ENCODE measurements at regions not wholly inside any gene's neighbourhood (a gene's known extent, or its start where the extent isn't known, plus 50 kb on each side); places are given as distances from the start of the nearest gene placed in this dataset.
"Not testable (repeated sequence)": the region's sequence is repeated elsewhere in the genome, so short reads cannot be mapped to it uniquely, and the experiment has no call there.

DNA sequence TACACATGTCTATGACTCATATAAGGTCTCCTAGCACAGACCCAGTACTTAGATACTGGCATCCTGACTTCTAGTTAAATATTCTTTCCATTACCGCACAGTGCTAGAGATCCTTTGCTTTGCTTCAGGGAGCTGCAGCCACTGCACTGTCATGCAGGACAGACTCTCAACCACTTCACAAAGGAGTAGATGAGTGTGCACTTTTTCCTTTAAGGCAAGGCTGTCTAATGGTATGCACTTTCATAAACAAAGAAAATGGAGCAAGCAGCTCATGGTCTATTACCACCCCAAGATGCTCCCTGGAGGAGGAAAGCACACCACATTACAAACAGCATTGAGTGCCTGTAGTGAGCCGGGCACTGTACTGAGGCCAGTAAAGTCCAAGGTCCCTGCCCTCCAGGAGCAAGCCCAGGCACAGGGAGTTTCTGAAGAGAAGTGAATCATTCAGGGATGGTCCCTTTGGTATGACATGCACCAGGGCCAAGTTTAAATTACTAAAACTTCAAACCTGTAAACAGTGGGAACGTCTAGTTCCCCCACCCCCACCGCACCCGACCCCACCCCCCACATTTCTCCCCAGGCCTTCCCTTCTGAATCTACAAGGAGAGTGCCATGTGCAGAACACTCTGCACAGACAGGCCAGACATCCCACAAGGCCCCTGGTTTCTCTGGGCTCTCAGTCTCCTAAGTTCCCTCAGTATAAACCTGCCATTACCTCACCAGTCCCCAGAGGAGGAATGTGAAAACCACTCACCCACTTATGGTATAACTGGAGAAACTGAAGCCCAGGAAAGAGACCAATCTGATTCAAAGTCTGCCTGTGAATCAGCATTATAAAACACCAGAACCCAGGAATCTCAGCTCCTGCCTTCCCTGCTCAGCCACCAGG is 107.8 kb upstream of the BCL6 start:
- no peak for DNase-seq (ENCODE audit: low read depth in 3 of 3)

DNA sequence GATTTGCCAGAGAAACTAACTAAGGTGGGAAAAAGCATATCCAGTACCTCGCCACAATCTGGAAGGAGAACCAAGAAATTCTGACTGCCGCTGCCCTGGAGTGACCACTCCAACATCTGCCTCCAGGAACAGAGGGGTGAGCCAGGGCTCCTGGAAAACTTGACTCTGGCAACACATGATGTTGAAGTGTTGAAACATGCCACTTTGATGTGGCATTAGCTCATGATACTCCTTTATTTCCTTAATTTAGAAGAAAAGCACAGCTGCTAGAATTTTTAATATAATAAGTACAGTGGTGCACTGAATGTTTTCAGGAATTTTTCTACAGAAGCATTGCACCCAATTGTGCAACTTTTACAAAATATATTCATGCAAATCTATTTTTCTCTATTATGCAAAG is 109.9 kb upstream of the BCL6 start:
- DNase-seq (ENCODE audit: low read depth in 3 of 3), result no peak

DNA sequence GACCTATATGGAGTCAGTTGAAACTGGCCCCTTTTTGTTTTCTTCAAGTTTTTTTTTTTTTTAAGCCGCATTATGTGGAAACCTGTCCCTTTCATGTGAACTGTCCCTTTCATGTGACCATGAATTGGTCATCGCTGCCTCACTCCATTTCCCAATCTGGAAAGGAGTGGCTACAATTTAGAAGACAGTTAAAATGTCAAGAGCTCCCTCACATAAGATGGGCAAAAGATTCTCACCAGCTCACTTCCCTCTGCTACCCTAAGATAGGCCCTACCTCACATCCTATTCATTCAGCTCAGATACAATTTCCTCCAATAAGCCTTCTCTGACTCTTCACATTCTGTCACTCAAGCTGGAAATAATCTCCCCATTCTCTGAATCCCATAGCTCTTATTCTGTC is 111.3 kb upstream of the BCL6 start:
- no peak for DNase-seq (ENCODE audit: low read depth in 3 of 3)

DNA sequence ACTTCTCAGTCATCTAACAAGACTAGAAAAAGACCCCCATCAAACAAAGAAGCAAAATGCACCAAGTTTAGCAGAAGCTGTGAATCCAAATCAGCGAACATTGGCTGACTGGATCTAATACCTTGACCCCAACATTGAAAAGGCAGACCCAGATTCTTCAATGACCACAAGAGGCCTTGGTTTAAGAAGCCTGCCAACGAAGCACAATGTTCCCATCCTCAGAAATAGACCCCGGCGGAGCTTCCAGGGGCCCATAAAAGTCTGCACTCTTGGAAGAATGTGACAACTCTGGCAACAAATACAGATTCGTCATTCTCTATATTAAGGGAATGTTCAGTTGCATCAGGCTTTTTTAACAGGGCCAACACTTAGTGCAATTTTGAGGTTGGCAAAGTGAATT is 112.8 kb upstream of the BCL6 start:
- no peak for DNase-seq (ENCODE audit: low read depth in 3 of 3)

DNA sequence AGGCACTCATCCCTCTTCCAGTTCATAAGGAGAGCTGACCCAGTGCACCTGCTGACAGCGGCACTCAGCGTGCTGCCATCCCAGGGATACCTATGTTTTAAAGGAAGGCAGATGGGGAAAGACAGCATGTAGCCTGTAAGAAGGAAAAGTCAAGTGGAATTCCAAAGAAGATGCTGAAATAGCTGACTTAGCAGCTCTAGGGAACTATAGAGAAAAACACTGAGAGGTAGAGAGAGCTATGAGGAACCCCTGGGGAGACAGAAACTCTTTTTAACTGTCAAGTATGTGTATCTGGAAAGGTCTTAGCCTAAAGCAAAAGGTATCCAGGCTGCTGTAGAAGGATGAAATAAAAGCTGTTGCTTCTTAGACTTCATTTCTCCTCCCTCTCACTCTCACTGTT is 113.4 kb upstream of the BCL6 start:
- DNase-seq (ENCODE audit: low read depth in 3 of 3), result no peak

DNA sequence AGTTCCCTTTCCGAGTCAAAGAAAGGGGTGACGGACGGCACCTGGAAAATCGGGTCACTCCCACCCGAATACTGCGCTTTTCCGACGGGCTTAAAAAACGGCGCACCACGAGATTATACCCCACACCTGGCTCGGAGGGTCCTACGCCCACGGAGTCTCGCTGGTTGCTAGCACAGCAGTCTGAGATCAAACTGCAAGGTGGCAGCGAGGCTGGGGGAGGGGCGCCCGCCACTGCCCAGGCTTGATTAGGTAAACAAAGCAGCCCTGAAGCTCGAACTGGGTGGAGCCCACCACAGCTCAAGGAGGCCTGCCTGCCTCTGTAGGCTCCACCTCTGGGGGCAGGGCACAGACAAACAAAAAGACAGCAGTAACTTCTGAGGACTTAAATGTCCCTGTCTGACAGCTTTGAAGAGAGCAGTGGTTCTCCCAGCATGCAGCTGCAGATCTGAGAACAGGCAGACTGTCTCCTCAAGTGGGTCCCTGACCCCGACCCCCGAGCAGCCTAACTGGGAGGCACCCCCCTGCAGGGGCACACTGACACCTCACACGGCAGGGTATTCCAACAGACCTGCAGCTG is 117.5 kb upstream of the BCL6 start:
- DNase-seq (ENCODE audit: low read depth in 3 of 3), result not testable (repeated sequence)

DNA sequence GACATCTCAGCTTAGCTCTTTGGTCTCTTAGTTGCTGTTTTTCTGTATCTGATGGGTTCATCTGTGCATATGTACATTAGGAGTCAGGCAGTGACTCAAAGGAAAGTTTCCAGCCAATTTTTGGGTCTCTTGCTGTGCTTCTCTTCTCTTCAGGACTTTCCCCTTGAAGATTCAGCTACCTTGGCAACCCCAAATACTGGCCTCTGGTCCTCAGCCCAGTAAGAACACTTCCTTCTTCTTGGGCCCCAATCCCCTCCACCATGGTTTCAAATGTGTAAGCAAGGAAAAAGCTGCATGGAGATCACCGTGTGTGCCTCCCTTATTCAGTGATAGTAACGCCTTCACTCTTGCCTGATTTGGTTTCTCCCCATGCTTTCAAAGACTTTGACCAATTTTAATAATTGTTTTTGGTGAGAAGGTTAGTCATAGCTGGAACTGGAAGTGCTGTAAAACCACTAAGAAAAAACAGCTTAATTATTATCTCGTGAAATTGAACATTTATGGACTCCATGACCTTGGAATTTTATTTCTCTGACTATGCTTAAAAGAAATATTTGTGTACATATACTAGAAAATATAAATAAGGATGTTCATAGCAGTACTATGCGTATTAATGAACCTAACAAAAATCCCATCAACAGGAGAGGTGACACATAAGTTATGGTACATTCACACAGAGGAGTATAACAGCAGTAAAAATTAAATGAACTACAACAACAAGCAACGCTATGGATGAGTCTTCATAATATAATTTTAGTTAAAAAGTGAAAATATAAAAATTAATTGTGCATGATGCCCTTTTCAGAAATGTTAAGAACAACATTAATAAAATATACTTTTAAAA is 125.3 kb upstream of the BCL6 start:
- no peak for DNase-seq (ENCODE audit: low read depth in 3 of 3)

DNA sequence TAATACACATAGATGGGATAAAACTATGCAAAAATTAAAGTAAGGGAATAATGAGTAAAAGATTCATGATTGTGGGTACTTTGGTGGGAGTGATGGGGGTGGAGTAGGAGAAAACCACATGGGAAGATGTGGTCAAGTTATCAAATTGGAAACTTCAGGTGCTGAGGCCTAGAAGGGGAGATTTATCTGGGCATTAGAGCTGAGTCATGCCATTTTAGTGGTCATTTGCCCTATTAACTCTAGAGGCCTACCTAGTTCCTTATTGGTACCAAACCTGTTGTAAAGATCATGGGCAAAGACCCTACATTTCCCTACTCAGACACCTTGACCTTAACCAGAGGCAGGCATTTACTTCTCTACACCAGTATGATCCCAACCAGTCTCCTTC is 125.9 kb upstream of the BCL6 start:
- no peak for DNase-seq (ENCODE audit: low read depth in 3 of 3)

DNA sequence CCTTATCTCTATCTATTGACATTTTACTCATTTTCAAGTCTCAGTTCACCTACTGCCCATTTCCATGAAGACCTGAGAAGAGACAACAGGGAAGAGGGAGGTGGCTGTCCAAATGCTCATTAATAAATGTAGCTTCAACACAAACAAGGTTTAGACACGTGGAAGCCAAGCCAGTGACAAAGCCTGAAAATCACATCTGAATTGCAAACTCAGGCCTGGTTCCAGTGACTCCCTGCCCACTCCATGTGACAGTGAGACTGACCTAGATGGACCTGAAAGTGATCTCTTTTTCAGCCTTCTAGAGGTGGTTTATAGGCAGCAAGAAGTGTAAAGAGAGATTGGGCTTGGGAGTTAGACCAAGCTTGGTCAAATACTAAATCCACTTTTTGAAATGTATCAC is 126.6 kb upstream of the BCL6 start:
- no peak for DNase-seq (ENCODE audit: low read depth in 3 of 3)

DNA sequence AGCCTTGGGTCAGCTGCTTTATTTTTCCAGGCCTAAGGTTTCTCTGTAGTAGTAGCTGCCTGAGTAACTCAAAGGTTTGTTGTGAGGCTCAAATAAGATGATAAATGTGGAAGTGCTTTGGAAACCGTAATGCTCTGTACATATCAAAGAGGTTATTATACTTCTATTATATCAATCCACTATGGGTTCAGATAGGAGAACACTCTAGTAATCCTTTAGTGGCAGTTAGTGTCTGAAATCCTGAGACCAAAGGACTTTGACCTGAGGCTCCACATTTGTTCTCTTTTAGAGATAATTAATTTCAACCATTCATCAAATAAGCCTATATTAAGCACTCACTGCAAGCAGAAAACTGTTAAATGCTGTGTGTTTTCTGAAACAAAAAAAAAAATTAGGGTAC is 128.6 kb upstream of the BCL6 start:
- no peak for DNase-seq (ENCODE audit: low read depth in 3 of 3)

DNA sequence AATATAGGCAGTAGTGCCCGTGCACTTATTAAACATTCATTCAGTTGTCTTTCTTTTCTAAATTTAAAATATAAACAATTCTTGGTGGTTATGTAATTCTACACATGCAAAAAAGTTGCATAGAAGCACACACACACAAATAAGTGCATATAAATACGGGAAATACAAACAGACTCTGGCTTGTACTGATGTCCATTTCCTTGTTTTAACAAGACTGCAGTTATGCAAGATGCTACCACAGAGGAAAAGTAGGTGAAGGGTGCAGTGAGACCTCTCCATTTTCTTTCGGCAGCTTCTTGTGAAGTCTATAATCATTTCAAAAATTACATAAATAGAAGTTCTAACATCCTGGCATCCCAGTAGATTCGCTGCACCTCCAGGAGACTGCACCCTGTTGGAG is 130.6 kb upstream of the BCL6 start:
- no peak for DNase-seq (ENCODE audit: low read depth in 3 of 3)

DNA sequence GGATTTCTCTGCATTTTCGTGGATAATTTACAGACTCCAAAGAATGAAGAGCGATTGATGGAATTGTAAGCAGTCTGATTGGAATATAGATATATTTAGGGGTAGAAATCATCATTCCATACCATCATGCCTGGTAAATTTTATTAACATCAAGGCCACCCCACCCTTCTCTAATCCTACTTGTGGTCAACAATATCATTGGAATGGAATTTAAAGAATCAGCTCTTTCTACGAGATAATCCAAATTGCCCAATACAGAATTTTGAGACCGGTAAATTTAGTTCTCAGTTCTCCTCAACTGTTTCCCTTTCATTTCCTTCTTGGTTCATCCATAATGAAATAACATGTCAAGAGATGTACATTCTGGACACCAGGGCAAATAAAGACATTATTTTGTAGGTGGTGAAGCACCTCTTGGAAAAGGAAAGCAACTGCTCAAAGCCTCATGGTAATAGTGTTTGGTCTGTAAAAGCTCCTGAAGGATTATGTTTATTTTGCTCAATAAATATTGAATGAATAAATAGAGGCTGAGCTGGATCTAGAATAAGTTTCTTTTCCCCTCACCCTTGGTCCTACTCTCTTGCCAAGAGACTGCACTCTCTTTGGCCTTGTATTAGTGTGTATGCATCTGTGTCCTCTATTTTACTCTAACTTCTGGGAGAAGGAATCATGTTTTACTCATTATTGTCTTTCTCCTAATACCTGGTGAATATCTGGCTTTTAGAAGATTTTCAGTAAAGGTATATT is 133.7 kb upstream of the BCL6 start:
- no peak for DNase-seq (ENCODE audit: low read depth in 3 of 3)

DNA sequence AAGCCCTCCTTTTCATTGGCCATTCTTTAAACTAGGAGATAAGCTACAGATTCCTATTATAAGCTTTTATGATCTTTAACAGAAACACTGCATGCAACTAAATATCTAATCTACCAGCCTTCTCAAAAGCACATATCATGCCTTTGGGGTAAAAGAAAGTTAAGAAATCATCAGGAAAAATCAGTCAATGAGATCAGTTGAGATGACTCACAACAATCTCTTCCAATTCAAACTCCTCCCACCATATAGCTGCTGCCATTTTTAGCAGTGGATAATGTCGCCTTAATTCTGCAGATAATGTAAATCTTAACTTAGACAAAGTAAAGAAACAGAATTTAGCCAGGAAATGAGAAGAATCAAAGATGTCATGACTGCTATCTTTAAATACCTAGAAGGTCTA is 135.2 kb upstream of the BCL6 start:
- DNase-seq (ENCODE audit: low read depth in 3 of 3), result no peak

DNA sequence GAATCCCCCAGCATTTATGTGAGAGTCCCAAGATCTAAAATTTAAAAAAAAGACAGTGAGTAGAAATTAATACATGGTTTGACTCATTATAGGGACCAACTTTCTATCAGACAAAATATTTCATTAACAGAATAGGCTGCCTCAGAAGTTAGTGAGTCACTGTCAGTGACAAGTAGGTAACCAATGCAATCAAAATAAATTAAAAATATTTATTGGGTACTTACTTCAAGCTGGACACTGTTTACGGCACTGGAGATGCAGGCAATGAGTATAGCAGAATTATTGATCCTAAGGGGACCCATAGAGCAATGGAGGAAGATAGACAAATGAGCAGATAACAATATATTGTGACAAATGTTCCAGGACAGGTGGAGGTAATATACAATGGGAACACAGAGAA is 135.6 kb upstream of the BCL6 start:
- no peak for DNase-seq (ENCODE audit: low read depth in 3 of 3)

DNA sequence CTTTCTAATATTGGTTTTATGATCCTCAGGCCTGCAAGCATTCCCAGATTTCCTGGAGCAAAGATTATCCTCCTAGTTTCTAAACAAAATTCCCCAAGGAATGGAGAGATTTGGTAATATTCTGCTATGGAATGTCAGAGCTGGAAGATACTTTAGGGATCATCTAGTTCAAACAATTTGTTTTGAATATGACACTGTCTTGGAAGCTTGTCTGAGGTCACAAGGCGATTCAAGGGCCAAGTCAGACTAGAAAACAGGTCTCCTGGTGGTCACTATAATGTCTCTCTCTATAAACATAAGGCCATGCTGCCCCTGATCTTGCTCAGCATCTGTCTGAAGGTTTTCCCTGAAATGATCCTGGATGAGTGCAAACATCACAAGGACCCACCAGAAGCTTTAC is 143.4 kb upstream of the BCL6 start:
- no peak for DNase-seq (ENCODE audit: low read depth in 3 of 3)

DNA sequence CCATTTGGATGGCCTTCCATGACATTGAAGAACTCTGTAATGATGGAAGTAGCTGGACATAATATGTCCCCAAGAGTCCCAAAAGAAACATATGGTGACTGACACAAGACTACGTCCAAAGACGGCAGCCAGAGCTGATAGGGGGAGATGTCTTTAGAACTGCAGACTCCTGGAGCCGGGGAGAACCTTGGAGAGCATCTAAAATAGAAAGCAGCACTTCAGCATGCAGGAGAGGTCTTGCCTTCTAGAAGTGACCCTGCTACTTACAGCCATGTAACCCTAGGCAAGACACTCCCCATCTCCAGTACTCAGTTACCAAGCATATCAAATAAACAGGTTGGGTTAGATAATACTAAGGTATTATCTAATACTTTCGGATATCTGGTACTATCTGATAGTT is 143.8 kb upstream of the BCL6 start:
- no peak for DNase-seq (ENCODE audit: low read depth in 3 of 3)

DNA sequence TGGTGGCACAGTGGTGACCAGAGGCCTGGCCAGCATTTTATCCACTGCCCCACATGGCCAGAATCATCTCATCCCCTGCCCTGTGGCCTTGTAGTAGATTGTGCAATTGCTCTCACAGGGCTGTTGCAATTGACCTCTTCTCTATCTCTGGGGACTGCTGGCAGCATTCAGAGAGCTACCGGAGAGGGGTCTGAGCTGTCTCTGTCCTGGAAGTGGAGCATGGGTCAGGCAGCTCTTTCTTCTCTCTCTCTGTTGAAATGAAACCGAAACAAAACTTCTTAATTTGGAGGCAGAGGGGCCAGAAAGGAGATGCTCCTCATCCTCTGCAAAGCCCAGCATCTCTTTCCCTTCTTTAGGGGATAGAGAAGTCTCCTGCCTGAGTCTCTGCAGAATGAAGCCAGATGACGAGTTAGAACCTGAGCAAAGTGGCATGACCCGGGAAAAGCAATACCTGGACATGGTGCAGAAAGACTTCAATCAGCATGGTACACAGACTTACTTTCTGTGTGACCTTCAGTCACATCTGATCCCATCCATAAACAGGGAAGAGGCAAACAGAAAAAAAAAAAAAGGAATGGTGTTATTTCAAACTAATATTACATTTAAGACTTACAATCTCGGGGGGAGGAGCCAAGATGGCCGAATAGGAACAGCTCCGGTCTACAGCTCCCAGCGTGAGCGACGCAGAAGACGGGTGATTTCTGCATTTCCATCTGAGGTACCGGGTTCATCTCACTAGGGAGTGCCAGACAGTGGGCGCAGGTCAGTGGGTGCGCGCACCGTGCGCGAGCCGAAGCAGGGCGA is 144.5 kb upstream of the BCL6 start:
- no peak for DNase-seq (ENCODE audit: low read depth in 3 of 3)

DNA sequence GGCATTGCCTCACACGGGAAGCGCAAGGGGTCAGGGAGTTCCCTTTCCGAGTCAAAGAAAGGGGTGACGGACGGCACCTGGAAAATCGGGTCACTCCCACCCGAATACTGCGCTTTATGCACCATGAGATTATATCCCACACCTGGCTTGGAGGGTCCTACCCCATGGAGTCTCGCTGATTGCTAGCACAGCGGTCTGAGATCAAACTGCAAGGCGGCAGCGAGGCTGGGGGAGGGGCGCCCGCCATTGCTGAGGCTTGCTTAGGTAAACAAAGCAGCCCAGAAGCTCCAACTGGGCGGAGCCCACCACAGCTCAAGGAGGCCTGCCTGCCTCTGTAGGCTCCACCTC is 145.1 kb upstream of the BCL6 start:
- not testable (repeated sequence) for DNase-seq (ENCODE audit: low read depth in 3 of 3)

DNA sequence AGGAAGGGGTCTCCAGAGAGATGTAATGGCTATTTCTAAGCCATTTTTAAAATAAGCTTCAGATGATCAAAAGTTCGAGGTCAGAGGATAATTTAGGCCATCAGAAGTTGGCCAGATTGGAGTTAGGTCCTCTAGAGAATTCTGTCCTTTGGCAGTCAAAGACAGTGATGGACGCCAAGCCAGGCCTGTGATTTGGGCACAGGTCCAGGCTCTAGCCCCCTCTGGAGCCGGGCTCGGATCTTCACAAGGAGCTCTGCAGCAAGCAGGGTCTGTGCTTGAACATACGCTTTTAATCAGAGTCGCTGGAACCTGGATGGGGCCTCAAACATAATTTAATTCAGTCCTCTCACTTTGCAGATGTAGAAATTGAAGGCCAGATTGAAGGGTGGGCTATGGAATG is 151.4 kb upstream of the BCL6 start:
- no peak for DNase-seq (ENCODE audit: low read depth in 3 of 3)

DNA sequence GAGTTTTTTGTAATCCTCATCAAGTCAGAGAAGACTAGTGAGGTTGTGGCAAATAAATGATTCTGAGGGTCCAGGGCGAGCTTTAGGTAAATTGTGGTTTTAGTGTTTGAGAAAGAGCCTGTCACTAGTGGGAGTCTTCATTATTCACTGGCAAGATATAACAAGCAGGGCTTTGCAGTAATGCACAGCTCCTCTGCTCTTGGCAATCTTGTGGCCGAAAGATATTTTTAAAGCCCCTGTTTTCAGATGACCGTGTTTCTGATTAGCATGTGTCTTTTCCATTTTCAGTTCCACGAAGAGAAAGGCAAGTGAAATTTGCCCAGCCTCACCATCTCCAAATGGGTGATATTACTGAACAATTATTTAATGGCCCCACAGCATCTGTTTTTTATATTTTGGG is 154.0 kb upstream of the BCL6 start:
- no peak for DNase-seq (ENCODE audit: low read depth in 3 of 3)

DNA sequence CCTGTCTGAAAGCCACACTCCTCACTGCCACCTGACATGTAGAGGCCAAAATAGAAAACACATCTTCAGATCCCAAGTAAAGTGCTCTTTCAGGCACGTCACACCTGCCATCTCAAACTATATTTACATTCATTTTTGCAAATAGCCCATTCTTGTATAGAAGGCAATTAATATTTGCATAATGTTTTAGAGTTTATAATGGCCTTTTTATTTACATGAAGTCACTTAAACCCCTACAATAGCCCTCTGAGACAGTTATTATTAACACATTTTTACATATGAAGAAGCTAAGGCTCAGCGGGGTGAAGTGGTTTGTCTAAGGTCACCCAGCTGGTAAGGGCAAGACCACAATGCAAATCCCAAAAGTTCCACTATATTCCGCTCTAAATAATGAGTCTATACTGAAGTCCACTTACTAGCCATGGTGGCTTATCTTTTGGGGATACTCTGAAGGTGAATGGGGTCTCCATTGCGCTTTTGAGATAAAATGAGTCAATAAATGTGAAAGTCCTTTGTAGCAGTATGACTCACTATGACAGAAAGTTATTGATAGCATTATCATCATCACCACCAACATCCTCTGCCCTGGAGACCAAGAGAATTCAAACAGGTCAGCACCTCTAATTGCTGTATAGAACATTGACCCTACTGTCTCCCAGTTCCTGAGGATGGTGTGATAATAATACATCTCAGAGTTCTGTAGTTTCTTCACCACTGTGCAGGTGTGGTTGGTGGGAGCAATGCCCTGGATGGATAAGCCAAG is 155.9 kb upstream of the BCL6 start:
- DNase-seq (ENCODE audit: low read depth in 3 of 3), result no peak

All from stimulated activated CD4-positive, alpha-beta T cell treated with anti-CD3 and anti-CD28 coated beads, TNF-alpha, amount 100 ng/mL, for 4 hours (primary cell).